PC-9 (cell line): ENCODE measurements at regions not wholly inside any gene's neighbourhood (a gene's known extent, or its start where the extent isn't known, plus 50 kb on each side); places are given as distances from the start of the nearest gene placed in this dataset.

Source experiments
- BruUV-seq: library from RNA; stranded (reverse); fragments of 400-500 nt; replicated peaks from 2 replicates; lab custom pipeline; 2021; lab: Mats Ljungman, UMichigan
- CTCF ChIA-PET: fragments of 300-600 bp; sonication (Branson Sonifier 250); formaldehyde crosslinking; loops from one replicate; lab custom pipeline; 2022; ENCODE audit warnings: antibody characterized with exemption; lab: Charles Lee
- POLR2A ChIA-PET: fragments of 300-600 bp; sonication (Branson Sonifier 250); formaldehyde crosslinking; loops from one replicate; lab custom pipeline; 2022; ENCODE audit warnings: antibody characterized with exemption; ENCODE audit not compliant: unreplicated experiment; lab: Charles Lee
- DNase-seq, 2 experiments: peaks; one replicate each; pipeline versions ENCODE4 v3.0.0 to v3.0.0-alpha.2; 2015 to 2022; ENCODE audit warnings: mixed read lengths in 1 of 2
- H2AFZ ChIP-seq: fragments of 200-600 bp; sonication (generic); 2 replicates; pipeline ENCODE4 v1.8.1; 2017; ENCODE audit warnings: antibody characterized with exemption
- H3F3A ChIP-seq: fragments of 200-600 bp; sonication (generic); 2 replicates; pipeline ENCODE4 v1.8.1; 2017; ENCODE audit warnings: antibody characterized with exemption, mild to moderate bottlenecking, low read depth; ENCODE audit not compliant: insufficient read depth
- H3K27ac ChIP-seq: fragments of 200-600 bp; sonication (generic); 2 replicates; pipeline ENCODE4 v1.6.1; 2016; ENCODE audit warnings: mixed run types
- H3K27me3 ChIP-seq: fragments of 200-600 bp; sonication (generic); 2 replicates; pipeline ENCODE4 v1.6.1; 2016; ENCODE audit warnings: low read depth, mixed run types; ENCODE audit not compliant: insufficient read depth
- H3K36me3 ChIP-seq: fragments of 200-600 bp; sonication (generic); 2 replicates; pipeline ENCODE4 v1.6.1; 2016; ENCODE audit warnings: low read depth, mixed run types
- H3K4me1 ChIP-seq: fragments of 200-600 bp; sonication (generic); replicated peaks from 2 replicates; pipeline ENCODE4 v1.6.1; 2016; ENCODE audit warnings: mixed run types; ENCODE audit not compliant: insufficient read depth
- H3K4me2 ChIP-seq: fragments of 200-600 bp; sonication (generic); 2 replicates; pipeline ENCODE4 v1.6.1; 2017; ENCODE audit warnings: mixed run types
- H3K4me3 ChIP-seq: fragments of 200-600 bp; sonication (generic); 2 replicates; pipeline ENCODE4 v1.6.1; 2016; ENCODE audit warnings: mixed run types
- H3K79me2 ChIP-seq: fragments of 200-600 bp; sonication (generic); 2 replicates; pipeline ENCODE4 v1.6.1; 2017; ENCODE audit warnings: low read depth, mixed run types
- H3K9me2 ChIP-seq: fragments of 200-600 bp; sonication (generic); 2 replicates; pipeline ENCODE4 v1.8.1; 2017; ENCODE audit warnings: mild to moderate bottlenecking; ENCODE audit not compliant: insufficient read depth
- H3K9me3 ChIP-seq: fragments of 200-600 bp; sonication (generic); 2 replicates; pipeline ENCODE4 v1.8.1; 2016; ENCODE audit warnings: low read depth; ENCODE audit not compliant: insufficient read depth
- H4K20me1 ChIP-seq: fragments of 200-600 bp; sonication (generic); 2 replicates; pipeline ENCODE4 v1.8.1; 2017; ENCODE audit not compliant: insufficient read depth
- CTCF ChIP-seq: fragments of 200-600 bp; sonication (generic); conservative IDR thresholded peaks from 2 replicates; pipeline ENCODE4 v1.6.1; 2017; ENCODE audit warnings: mixed run types, antibody characterized with exemption, mild to moderate bottlenecking, moderate library complexity
- EZH2 ChIP-seq: fragments of 200-600 bp; sonication (generic); IDR thresholded peaks from 2 replicates; pipeline ENCODE4 v1.8.0; 2017; ENCODE audit warnings: antibody characterized with exemption, low read depth
- intact Hi-C: fragments of 100-400 bp; cut with micrococcal nuclease; formaldehyde crosslinking; loops from one replicate; pipeline ENCODE4 v1.10.0; 2022; ENCODE audit not compliant: unreplicated experiment

GRCh38 chr14:55957950-55958349 lies 160.3 kb upstream of the PELI2 start:
- H3K36me3 ChIP-seq: no peaks in the 10 kb centered on the region
- no peaks in the 10 kb centered on the region for H3K79me2 ChIP-seq
- intact Hi-C loops: no loop called here
- DNase-seq: no peak
- H3K27me3 ChIP-seq: no peaks in the 10 kb centered on the region
- no TSS peak for BruUV-seq
- no peaks in the 10 kb centered on the region for H3K4me1 ChIP-seq
- no peak overlapping the region for H2AFZ ChIP-seq
- CTCF ChIA-PET: no interaction called here
- POLR2A ChIA-PET: interaction anchor here (0.6 kb wide), 1 partner anchor 418 kb away, joined by 5 read pairs; no protein-coding TSS in a partner anchor
- H3K4me2 ChIP-seq: no peak overlapping the region
- H3K27ac ChIP-seq: no peak overlapping the region
- H4K20me1 ChIP-seq: no peaks in the 10 kb centered on the region
- no peaks in the 10 kb centered on the region for H3K9me3 ChIP-seq
- H3K9me2 ChIP-seq: no peaks in the 10 kb centered on the region; the same call in 1 of the 2 replicates
- TF ChIP-seq CTCF: no peak
- no peak for TF ChIP-seq EZH2
- H3K4me3 ChIP-seq: no peak overlapping the region
- H3F3A ChIP-seq: no peaks in the 10 kb centered on the region

GRCh38 chr14:55963295-55963694 lies 154.9 kb upstream of the PELI2 start:
- no TSS peak for BruUV-seq
- TF ChIP-seq CTCF: no peak
- no peak for TF ChIP-seq EZH2
- H2AFZ ChIP-seq: no peak overlapping the region
- no peaks in the 10 kb centered on the region for H4K20me1 ChIP-seq
- no peaks in the 10 kb centered on the region; the same call in 1 of the 2 replicates for H3K9me2 ChIP-seq
- H3K4me2 ChIP-seq: no peak overlapping the region
- H3F3A ChIP-seq: no peaks in the 10 kb centered on the region
- no peaks in the 10 kb centered on the region for H3K79me2 ChIP-seq
- intact Hi-C loops: no loop called here
- no peak overlapping the region for H3K27ac ChIP-seq
- no peaks in the 10 kb centered on the region for H3K27me3 ChIP-seq
- H3K36me3 ChIP-seq: no peaks in the 10 kb centered on the region
- ChIA-PET POLR2A (no interaction called here), CTCF (interaction anchor here (0.5 kb wide), 1 partner anchor 172 kb away, joined by 4 read pairs; no protein-coding TSS in a partner anchor)
- H3K9me3 ChIP-seq: no peaks in the 10 kb centered on the region
- H3K4me3 ChIP-seq: no peak overlapping the region
- no peak for DNase-seq
- H3K4me1 ChIP-seq: no peaks in the 10 kb centered on the region

GRCh38 chr14:55964091-55964490 lies 154.1 kb upstream of the PELI2 start:
- Histone ChIP-seq H4K20me1 (no peaks in the 10 kb centered on the region), H3K27me3 (no peaks in the 10 kb centered on the region), H3K4me3 (no peak overlapping the region), H3K79me2 (no peaks in the 10 kb centered on the region), H3K9me2 (no peaks in the 10 kb centered on the region; the same call in 1 of the 2 replicates), H3K9me3 (no peaks in the 10 kb centered on the region), H3K36me3 (no peaks in the 10 kb centered on the region), H3K27ac (no peak overlapping the region), H3K4me2 (no peak overlapping the region), H3K4me1 (no peaks in the 10 kb centered on the region), H2AFZ (no peak overlapping the region), H3F3A (no peaks in the 10 kb centered on the region)
- POLR2A ChIA-PET: no interaction called here
- CTCF ChIA-PET: interaction anchor here (0.5 kb wide), 2 partner anchors 173 to 1417 kb away, joined by 3 to 4 read pairs; no protein-coding TSS in a partner anchor
- BruUV-seq: no TSS peak
- no peak for DNase-seq
- TF ChIP-seq EZH2: no peak
- TF ChIP-seq CTCF: no peak
- intact Hi-C loops: no loop called here
